ENCODE measurements at regions not wholly inside any gene's neighbourhood (a gene's known extent, or its start where the extent isn't known, plus 50 kb on each side); places are given as distances from the start of the nearest gene placed in this dataset.

GRCh38 chr14:40487824-40488223 is 1055.6 kb upstream of the FBXO33 start:
- TF ChIP-seq, protein P1, sequence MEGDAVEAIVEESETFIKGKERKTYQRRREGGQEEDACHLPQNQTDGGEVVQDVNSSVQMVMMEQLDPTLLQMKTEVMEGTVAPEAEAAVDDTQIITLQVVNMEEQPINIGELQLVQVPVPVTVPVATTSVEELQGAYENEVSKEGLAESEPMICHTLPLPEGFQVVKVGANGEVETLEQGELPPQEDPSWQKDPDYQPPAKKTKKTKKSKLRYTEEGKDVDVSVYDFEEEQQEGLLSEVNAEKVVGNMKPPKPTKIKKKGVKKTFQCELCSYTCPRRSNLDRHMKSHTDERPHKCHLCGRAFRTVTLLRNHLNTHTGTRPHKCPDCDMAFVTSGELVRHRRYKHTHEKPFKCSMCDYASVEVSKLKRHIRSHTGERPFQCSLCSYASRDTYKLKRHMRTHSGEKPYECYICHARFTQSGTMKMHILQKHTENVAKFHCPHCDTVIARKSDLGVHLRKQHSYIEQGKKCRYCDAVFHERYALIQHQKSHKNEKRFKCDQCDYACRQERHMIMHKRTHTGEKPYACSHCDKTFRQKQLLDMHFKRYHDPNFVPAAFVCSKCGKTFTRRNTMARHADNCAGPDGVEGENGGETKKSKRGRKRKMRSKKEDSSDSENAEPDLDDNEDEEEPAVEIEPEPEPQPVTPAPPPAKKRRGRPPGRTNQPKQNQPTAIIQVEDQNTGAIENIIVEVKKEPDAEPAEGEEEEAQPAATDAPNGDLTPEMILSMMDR (IDR thresholded peaks at IDR 0.05) = no peak
- TF ChIP-seq POLR2AphosphoS5 (IDR thresholded peaks at IDR 0.05) = no peak
- no peak for TF ChIP-seq POLR2A (IDR thresholded peaks at IDR 0.05)
- TF ChIP-seq EP300 (IDR thresholded peaks at IDR 0.05) = no peak

All from stomach (tissue), 4 donors.